ENCODE measurements at regions not wholly inside any gene's neighbourhood (a gene's known extent, or its start where the extent isn't known, plus 50 kb on each side); places are given as distances from the start of the nearest gene placed in this dataset.

DNA sequence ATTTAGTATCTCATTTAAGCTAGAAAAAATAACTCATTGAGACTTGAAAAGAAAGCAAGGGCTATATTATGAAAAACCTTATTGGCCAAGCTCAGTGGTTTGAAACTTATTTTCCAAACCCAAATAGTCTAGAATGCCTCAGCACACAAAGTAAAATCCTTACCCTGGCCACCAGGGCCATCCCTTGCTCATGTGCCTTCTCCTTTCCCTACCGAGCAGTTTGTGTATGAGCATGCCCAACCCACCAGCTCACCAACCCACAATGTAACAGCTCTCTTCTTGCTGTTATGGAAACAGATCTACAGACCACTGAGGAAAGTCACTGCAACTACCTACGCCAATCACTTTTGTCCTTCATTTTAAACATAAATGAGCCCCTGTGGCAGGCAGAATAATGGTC, 79.6 kb upstream of the CARMIL1 start:
- TF ChIP-seq, protein P1, sequence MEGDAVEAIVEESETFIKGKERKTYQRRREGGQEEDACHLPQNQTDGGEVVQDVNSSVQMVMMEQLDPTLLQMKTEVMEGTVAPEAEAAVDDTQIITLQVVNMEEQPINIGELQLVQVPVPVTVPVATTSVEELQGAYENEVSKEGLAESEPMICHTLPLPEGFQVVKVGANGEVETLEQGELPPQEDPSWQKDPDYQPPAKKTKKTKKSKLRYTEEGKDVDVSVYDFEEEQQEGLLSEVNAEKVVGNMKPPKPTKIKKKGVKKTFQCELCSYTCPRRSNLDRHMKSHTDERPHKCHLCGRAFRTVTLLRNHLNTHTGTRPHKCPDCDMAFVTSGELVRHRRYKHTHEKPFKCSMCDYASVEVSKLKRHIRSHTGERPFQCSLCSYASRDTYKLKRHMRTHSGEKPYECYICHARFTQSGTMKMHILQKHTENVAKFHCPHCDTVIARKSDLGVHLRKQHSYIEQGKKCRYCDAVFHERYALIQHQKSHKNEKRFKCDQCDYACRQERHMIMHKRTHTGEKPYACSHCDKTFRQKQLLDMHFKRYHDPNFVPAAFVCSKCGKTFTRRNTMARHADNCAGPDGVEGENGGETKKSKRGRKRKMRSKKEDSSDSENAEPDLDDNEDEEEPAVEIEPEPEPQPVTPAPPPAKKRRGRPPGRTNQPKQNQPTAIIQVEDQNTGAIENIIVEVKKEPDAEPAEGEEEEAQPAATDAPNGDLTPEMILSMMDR (IDR thresholded peaks at IDR 0.05; ENCODE audit: poor library complexity) = no peak
- TF ChIP-seq EZH2phosphoT487 (IDR thresholded peaks at IDR 0.05; ENCODE audit: low read depth, severe bottlenecking, unreplicated experiment) = no peak

Data from hepatocyte (in vitro differentiated cells).